NT2/D1 (cell line): ENCODE measurements at regions not wholly inside any gene's neighbourhood (a gene's known extent, or its start where the extent isn't known, plus 50 kb on each side); places are given as distances from the start of the nearest gene placed in this dataset.

Experiments used
- SUZ12 ChIP-seq: IDR thresholded peaks from 2 replicates; pipeline ENCODE4 v1.6.1; 2011; ENCODE audit not compliant: insufficient read length, insufficient read depth; ENCODE audit errors: extremely low read depth
- YY1 ChIP-seq: IDR thresholded peaks from 2 replicates; pipeline ENCODE4 v1.6.1; 2011; ENCODE audit not compliant: insufficient read length, insufficient read depth
- ZNF274 ChIP-seq: IDR thresholded peaks from 2 replicates; pipeline ENCODE4 v1.6.1; 2011; ENCODE audit warnings: mild to moderate bottlenecking, low read depth, low read length

DNA sequence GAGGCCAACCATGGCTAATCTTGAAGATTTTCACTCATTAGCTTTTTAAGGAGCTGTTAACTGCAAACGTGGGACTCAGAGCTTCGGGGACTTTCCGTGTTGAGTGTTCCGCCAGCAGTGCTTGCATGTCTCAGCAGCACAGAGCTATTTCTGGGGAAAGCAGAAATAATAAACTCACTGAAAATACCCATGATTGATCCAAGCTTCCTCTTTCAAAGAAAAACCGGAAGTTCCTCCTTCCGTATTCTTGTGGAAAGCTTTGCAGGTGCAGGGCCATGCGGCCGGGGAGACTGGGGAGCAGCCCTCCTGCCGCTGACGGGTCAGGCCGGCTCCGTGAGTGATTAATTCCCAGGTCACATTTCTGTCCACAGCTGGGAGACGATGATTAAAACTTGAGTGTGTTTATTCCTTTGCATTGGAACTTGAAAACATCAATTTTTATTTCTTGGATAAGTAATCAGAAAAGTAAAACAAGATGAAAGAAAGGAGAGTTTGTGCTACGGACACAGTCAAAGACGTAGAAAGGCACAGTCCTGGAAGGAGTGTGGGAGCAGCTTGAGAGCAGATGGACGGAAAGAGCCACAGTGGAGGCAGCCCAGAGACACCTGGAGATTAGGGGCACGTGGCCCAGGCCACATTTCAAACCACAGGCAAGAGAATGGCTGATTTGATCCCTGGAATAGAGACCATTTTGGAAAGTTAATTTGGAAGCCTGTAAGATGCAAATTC is 54.2 kb upstream of the CTDP1 start:
- TF ChIP-seq SUZ12 (no peak), ZNF274 (no peak), YY1 (no peak)
